GM21717 (cell line): ENCODE measurements at regions not wholly inside any gene's neighbourhood (a gene's known extent, or its start where the extent isn't known, plus 50 kb on each side); places are given as distances from the start of the nearest gene placed in this dataset.

ENCODE experiments used
- ATAC-seq: cut with Tn5 transposase; IDR thresholded peaks from one replicate; pipeline ENCODE4 v1.9.1; 2021; ENCODE audit warnings: mild to moderate bottlenecking, moderate library complexity; ENCODE audit not compliant: unreplicated experiment

DNA sequence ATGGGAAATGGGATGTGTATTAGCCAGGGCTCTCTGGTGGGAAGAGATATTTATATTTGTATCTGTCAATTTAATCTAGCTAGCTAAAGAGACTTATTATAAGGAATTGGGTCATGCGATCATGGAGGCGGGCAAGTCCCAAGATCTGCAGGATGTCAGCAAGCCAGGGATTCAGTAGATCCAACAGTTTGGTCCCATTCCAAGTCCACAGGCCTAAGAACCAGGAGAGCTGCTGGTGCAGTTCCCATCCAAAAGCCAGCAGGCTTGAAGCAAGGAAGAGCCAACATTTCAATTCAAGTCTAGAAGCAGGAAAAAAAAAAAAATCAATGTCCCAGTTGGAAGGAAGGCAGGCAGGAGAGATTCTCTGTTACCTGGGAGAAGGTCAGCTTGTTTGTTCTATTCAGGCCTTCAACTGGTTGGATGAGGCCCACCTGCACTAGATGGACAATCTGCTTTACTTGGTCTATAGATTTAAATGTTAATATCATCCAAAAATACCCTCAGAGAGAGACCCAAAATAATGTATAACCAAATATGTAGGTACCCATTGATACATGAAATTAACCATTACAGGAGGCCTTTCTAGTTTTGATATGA, 60.7 kb upstream of the BCAT1 start:
- ATAC-seq = no peak

DNA sequence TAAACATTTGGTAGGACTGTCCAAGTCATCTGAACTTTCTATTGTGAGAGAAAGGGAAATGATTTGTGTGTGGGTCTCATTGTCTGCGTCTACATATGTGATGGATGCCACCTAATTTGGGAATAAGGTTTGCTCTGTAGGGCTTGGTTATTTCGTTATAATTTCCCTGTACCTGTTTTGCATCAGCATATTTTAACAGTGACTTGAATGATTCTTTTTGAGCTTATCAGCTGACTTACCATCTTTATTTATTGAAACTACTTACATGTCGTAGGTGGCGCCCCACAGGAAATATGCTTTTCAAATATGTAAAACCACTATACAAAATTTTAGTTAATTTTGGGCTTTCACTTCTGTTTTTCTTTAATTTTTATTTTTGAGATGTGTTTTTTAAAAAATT, 56.5 kb upstream of the BCAT1 start:
- peak; percentile 51 for ATAC-seq

- no peak for ATAC-seq
Observed at GRCh38 chr12:25004447-25004846, 55.5 kb upstream of the BCAT1 start.

DNA sequence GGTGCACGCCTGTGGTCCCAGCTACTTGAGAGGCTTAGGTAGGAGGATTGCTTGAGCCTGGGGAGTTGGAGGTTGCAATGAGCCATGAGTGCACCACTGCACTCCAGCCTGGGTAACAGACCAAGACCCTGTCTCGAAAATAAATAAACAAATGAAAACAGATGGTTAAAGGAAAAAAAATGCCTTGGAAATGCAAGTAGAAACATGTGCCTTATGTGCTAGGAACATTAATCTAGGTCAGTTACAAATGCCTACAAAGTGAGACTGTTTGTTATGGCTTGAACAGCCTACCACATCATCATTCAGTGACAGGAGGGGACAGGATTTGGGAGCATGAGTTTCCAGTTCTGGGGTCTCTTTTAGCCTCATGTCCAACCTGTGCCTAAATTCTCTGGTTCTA, 52.4 kb upstream of the BCAT1 start:
- no peak for ATAC-seq
